NCI-H2196 (cell line): ENCODE measurements at regions not wholly inside any gene's neighbourhood (a gene's known extent, or its start where the extent isn't known, plus 50 kb on each side); places are given as distances from the start of the nearest gene placed in this dataset.
A peak's percentile ranks its signal among the peaks of the same experiment; 100 is the strongest.

Experiments
- DNase-seq: peaks from one replicate; lab custom pipeline; 2025; ENCODE audit not compliant: unreplicated experiment; lab: John Stamatoyannopoulos, UW

- no peak for DNase-seq
Measured at GRCh38 chr18:40048886-40049650, 1906.0 kb upstream of the PIK3C3 start.

GRCh38 chr18:40048253-40048652 is 1906.8 kb upstream of the PIK3C3 start:
- no peak for DNase-seq

- DNase-seq, result no peak
Measured at GRCh38 chr18:40046596-40046995, 1908.4 kb upstream of the PIK3C3 start.

- DNase-seq, result no peak
Measured at GRCh38 chr18:40041951-40042350, 1913.1 kb upstream of the PIK3C3 start.

- no peak for DNase-seq
Measured at GRCh38 chr18:40040574-40040973, 1914.5 kb upstream of the PIK3C3 start.

- no peak for DNase-seq
Measured at GRCh38 chr18:40037356-40037755, 1917.7 kb upstream of the PIK3C3 start.

GRCh38 chr18:40036861-40037260 is 1918.2 kb upstream of the PIK3C3 start:
- no peak for DNase-seq

- no peak for DNase-seq
Measured at GRCh38 chr18:40035966-40036365, 1919.1 kb upstream of the PIK3C3 start.

GRCh38 chr18:40032076-40032475 is 1923.0 kb upstream of the PIK3C3 start:
- no peak for DNase-seq

- no peak for DNase-seq
Measured at GRCh38 chr18:40031435-40031834, 1923.6 kb upstream of the PIK3C3 start.

- DNase-seq, result no peak
Measured at GRCh38 chr18:40019797-40020392, 1935.1 kb upstream of the PIK3C3 start.

GRCh38 chr18:40018266-40018665 is 1936.8 kb upstream of the PIK3C3 start:
- DNase-seq, result no peak

- no peak for DNase-seq
Measured at GRCh38 chr18:40017021-40017420, 1938.0 kb upstream of the PIK3C3 start.

GRCh38 chr18:40016405-40016804 is 1938.6 kb upstream of the PIK3C3 start:
- no peak for DNase-seq

- no peak for DNase-seq
Measured at GRCh38 chr18:40013001-40013609, 1941.9 kb upstream of the PIK3C3 start.

- no peak for DNase-seq
Measured at GRCh38 chr18:40011201-40011600, 1943.8 kb upstream of the PIK3C3 start.

GRCh38 chr18:40006634-40007033 is 1948.4 kb upstream of the PIK3C3 start:
- peak; percentile 7 for DNase-seq

- DNase-seq, result no peak
Measured at GRCh38 chr18:40004246-40004645, 1950.8 kb upstream of the PIK3C3 start.

GRCh38 chr18:39998317-39998716 is 1956.7 kb upstream of the PIK3C3 start:
- no peak for DNase-seq

- DNase-seq, result no peak
Measured at GRCh38 chr18:39994498-39994897, 1960.5 kb upstream of the PIK3C3 start.

GRCh38 chr18:39991696-39992265 is 1963.3 kb upstream of the PIK3C3 start:
- no peak for DNase-seq

- DNase-seq, result no peak
Measured at GRCh38 chr18:39990540-39990939, 1964.5 kb upstream of the PIK3C3 start.
